WTC11 (cell line): ENCODE measurements at regions not wholly inside any gene's neighbourhood (a gene's known extent, or its start where the extent isn't known, plus 50 kb on each side); places are given as distances from the start of the nearest gene placed in this dataset.

Experiments used
- ATAC-seq: fragments of 200-7000 bp; cut with Tn5 transposase; 2 replicates; pipeline ENCODE4 v1.10.0; 2021; ENCODE audit warnings: mild to moderate bottlenecking, moderate library complexity
- CTCF ChIA-PET: fragments of 300-600 bp; sonication (Branson Sonifier 250); formaldehyde crosslinking; loops from one replicate; lab custom pipeline; 2021; ENCODE audit warnings: antibody characterized with exemption; lab: Charles Lee
- POLR2A ChIA-PET: fragments of 350-600 bp; sonication (Branson Sonifier 250); formaldehyde crosslinking; loops from one replicate; lab custom pipeline; 2021; ENCODE audit warnings: antibody characterized with exemption; lab: Charles Lee
- DNase-seq: peaks from one replicate; pipeline ENCODE4 v3.0.0; 2021; ENCODE audit warnings: low spot score
- H3K27ac Mint-ChIP-seq: 2 replicates; pipeline ENCODE4 v1.8.0; 2021; ENCODE audit warnings: mixed read lengths
- H3K27me3 Mint-ChIP-seq: 2 replicates; pipeline ENCODE4 v1.8.0; 2021; ENCODE audit warnings: low read depth, mild to moderate bottlenecking, moderate library complexity, mixed read lengths
- H3K36me3 Mint-ChIP-seq: 2 replicates; pipeline ENCODE4 v1.8.0; 2021; ENCODE audit warnings: mixed read lengths
- H3K4me1 Mint-ChIP-seq: 2 replicates; pipeline ENCODE4 v1.8.0; 2022; ENCODE audit warnings: mixed read lengths
- H3K4me3 Mint-ChIP-seq: 2 replicates; pipeline ENCODE4 v1.8.0; 2021; ENCODE audit warnings: mild to moderate bottlenecking, moderate library complexity, mixed read lengths
- H3K9me3 Mint-ChIP-seq: 2 replicates; pipeline ENCODE4 v1.8.0; 2021; ENCODE audit warnings: mixed read lengths
- ATF6 ChIP-seq: sonication (generic); formaldehyde crosslinking; IDR thresholded peaks from 2 replicates; pipeline ENCODE4 v1.8.1; 2023; ENCODE audit warnings: mild to moderate bottlenecking, missing genetic modification reagents
- MXD4 ChIP-seq: fragments of 250-450 bp; sonication (Bioruptor Pico); IDR thresholded peaks from 2 replicates; pipeline ENCODE4 v1.8.0; 2021; ENCODE audit warnings: mild to moderate bottlenecking, moderate library complexity, borderline replicate concordance
- MYBL2 ChIP-seq: sonication (generic); formaldehyde crosslinking; IDR thresholded peaks from 2 replicates; pipeline ENCODE4 v1.8.1; 2023; ENCODE audit warnings: mild to moderate bottlenecking, moderate library complexity, missing genetic modification reagents
- NR3C1 ChIP-seq: sonication (generic); formaldehyde crosslinking; conservative IDR thresholded peaks from 2 replicates; pipeline ENCODE4 v1.8.1; 2023; ENCODE audit warnings: low read depth, mild to moderate bottlenecking, missing genetic modification reagents
- PREB ChIP-seq: sonication (generic); formaldehyde crosslinking; IDR thresholded peaks from 2 replicates; pipeline ENCODE4 v1.8.1; 2022; ENCODE audit warnings: mild to moderate bottlenecking, missing genetic modification reagents, moderate library complexity, borderline replicate concordance
- SMAD3 ChIP-seq: sonication (generic); formaldehyde crosslinking; IDR thresholded peaks from 2 replicates; pipeline ENCODE4 v1.8.0; 2022; ENCODE audit warnings: missing genetic modification reagents, mild to moderate bottlenecking, borderline replicate concordance
- ZBTB21 ChIP-seq: sonication (generic); formaldehyde crosslinking; IDR thresholded peaks from 2 replicates; pipeline ENCODE4 v1.8.1; 2023; ENCODE audit warnings: mild to moderate bottlenecking, missing genetic modification reagents, borderline replicate concordance
- ZNF121 ChIP-seq: sonication (generic); formaldehyde crosslinking; IDR thresholded peaks from 2 replicates; pipeline ENCODE4 v1.8.0; 2023; ENCODE audit warnings: missing genetic modification reagents
- ZNF396 ChIP-seq: fragments of 250-450 bp; sonication (Bioruptor Pico); IDR thresholded peaks from 2 replicates; pipeline ENCODE4 v1.8.0; 2021; ENCODE audit warnings: mild to moderate bottlenecking, moderate library complexity, borderline replicate concordance
- ZNF423 ChIP-seq: fragments of 250-450 bp; sonication (Bioruptor Pico); IDR thresholded peaks from 2 replicates; pipeline ENCODE4 v2.1.2; 2022; ENCODE audit warnings: mild to moderate bottlenecking, moderate library complexity
- TF ChIP-seq, protein P1 (sequence below): fragments of 250-450 bp; sonication (Bioruptor Pico); IDR thresholded peaks from 2 replicates; pipeline ENCODE4 v1.9.0; 2021; ENCODE audit warnings: moderate library complexity, mild to moderate bottlenecking, inconsistent platforms, borderline replicate concordance
- TF ChIP-seq, protein P2 (sequence below): fragments of 250-450 bp; sonication (Bioruptor Pico); IDR thresholded peaks from 2 replicates; pipeline ENCODE4 v1.9.0; 2021; ENCODE audit warnings: mild to moderate bottlenecking
- TF ChIP-seq, protein P3 (sequence below): fragments of 250-450 bp; sonication (Bioruptor Pico); IDR thresholded peaks from 2 replicates; pipeline ENCODE4 v1.9.0; 2021; ENCODE audit warnings: mild to moderate bottlenecking

DNA sequence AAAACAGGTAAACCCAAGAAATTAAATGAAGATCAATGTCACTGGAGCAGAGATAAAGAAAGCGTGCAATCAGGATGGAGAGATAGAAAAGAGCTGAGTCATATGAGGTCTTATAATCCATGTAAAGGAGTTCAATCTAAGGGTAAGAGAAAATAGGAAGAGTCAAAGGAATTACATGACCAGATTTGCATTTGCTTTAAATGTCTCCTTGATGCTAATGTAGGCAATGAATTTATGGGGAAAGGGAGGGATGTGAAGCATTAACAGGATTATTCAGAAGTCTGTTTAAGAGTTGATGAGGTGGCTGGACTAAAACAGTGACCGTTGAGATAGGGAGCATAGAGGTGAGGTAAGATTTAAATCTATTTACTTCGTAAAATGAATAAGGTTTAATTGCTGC, 623.1 kb downstream of the MBD2 start (continued):
- TF ChIP-seq MXD4 (CRISPR knock-in tag) (no peak), NR3C1 (CRISPR knock-in tag) (no peak), PREB (CRISPR knock-in tag) (no peak), ZBTB21 (no peak)

GRCh38 chr18:53586923-53587322, 637.5 kb downstream of the MBD2 start:
- no peak overlapping the region for H3K4me3 Mint-ChIP-seq
- ChIA-PET CTCF (no interaction called here), POLR2A (no interaction called here)
- H3K4me1 Mint-ChIP-seq = no peaks in the 10 kb centered on the region
- TF ChIP-seq SMAD3 = no peak
- TF ChIP-seq MYBL2 = no peak
- TF ChIP-seq ZNF396 (CRISPR knock-in tag) = no peak
- TF ChIP-seq ATF6 (CRISPR knock-in tag) = no peak
- no peak for TF ChIP-seq ZNF121 (CRISPR knock-in tag)
- no peak for TF ChIP-seq ZNF423 (CRISPR knock-in tag)
- TF ChIP-seq, protein P1, sequence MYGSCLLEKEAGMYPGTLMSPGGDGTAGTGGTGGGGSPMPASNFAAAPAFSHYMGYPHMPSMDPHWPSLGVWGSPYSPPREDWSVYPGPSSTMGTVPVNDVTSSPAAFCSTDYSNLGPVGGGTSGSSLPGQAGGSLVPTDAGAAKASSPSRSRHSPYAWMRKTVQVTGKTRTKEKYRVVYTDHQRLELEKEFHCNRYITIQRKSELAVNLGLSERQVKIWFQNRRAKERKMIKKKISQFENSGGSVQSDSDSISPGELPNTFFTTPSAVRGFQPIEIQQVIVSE (CRISPR knock-in tag) = no peak
- TF ChIP-seq, protein P2, sequence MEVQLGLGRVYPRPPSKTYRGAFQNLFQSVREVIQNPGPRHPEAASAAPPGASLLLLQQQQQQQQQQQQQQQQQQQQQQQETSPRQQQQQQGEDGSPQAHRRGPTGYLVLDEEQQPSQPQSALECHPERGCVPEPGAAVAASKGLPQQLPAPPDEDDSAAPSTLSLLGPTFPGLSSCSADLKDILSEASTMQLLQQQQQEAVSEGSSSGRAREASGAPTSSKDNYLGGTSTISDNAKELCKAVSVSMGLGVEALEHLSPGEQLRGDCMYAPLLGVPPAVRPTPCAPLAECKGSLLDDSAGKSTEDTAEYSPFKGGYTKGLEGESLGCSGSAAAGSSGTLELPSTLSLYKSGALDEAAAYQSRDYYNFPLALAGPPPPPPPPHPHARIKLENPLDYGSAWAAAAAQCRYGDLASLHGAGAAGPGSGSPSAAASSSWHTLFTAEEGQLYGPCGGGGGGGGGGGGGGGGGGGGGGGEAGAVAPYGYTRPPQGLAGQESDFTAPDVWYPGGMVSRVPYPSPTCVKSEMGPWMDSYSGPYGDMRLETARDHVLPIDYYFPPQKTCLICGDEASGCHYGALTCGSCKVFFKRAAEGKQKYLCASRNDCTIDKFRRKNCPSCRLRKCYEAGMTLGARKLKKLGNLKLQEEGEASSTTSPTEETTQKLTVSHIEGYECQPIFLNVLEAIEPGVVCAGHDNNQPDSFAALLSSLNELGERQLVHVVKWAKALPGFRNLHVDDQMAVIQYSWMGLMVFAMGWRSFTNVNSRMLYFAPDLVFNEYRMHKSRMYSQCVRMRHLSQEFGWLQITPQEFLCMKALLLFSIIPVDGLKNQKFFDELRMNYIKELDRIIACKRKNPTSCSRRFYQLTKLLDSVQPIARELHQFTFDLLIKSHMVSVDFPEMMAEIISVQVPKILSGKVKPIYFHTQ = no peak
- TF ChIP-seq, protein P3, sequence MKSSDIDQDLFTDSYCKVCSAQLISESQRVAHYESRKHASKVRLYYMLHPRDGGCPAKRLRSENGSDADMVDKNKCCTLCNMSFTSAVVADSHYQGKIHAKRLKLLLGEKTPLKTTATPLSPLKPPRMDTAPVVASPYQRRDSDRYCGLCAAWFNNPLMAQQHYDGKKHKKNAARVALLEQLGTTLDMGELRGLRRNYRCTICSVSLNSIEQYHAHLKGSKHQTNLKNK (CRISPR knock-in tag) = no peak
- no peaks in the 10 kb centered on the region for H3K27me3 Mint-ChIP-seq
- ATAC-seq = no peak
- H3K27ac Mint-ChIP-seq = no peak overlapping the region
- H3K9me3 Mint-ChIP-seq = peaks cover 28% of the 10 kb centered on the region
- H3K36me3 Mint-ChIP-seq = no peaks in the 10 kb centered on the region; the same call in 1 of the 2 replicates
- DNase-seq = no peak
